ENCODE measurements at regions not wholly inside any gene's neighbourhood (a gene's known extent, or its start where the extent isn't known, plus 50 kb on each side); places are given as distances from the start of the nearest gene placed in this dataset.

DNA sequence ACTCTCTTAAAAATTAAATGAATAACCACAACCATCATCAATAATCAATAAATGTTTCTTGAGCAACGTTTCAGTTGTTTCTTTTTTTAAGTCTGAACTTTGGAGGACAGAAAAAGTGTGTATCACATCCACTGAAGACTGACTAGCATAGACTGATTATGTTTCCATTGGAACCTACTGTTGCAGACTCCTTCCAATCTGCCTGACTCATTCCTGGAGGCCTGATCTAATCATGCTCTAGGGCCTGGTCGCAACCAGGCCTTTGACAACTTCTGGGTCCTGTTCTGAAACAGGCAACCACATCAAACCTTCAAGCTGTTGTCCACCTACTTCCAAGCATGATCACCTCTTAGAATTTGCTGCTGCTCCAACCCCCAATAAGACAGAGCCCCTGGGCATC lies 109.2 kb upstream of the NUDT7 start:
- no peak overlapping the region for H2AK5ac ChIP-seq (ENCODE audit: low read length)
- no peaks in the 10 kb centered on the region for H3K27me3 ChIP-seq (ENCODE audit: insufficient read depth, low read length)
- no peak overlapping the region for H3K4me2 ChIP-seq (ENCODE audit: low read length)
- H4K8ac ChIP-seq (ENCODE audit: low read depth, low read length), result no peak overlapping the region
- no peak overlapping the region for H3K18ac ChIP-seq (ENCODE audit: low read length)
- H3K14ac ChIP-seq (ENCODE audit: low read length), result no peak overlapping the region
- H3K9ac ChIP-seq (ENCODE audit: low read length), result no peak overlapping the region
- H3K23ac ChIP-seq (ENCODE audit: low read length), result no peak overlapping the region
- H3K4me1 ChIP-seq (ENCODE audit: control insufficient read depth in 1 of 2, insufficient read depth in 2 of 2, low read length in 2 of 2), result peaks cover 2 to 4% of the 10 kb centered on the region in 2 experiments
- no peak overlapping the region for H3K4ac ChIP-seq (ENCODE audit: low read depth, low read length)
- no peak overlapping the region for H2BK12ac ChIP-seq (ENCODE audit: low read length)
- DNase-seq, result peak in 1 of 2 donors; percentile 47
- H2BK120ac ChIP-seq (ENCODE audit: insufficient read depth, low read length, poor library complexity), result no peak overlapping the region
- no peaks in the 10 kb centered on the region for H3K9me3 ChIP-seq (ENCODE audit: insufficient read depth, low read depth, low read length)
- H2BK5ac ChIP-seq (ENCODE audit: low read depth, low read length, poor library complexity), result no peak overlapping the region
- no CpG with 5 or more reads among the region's 2 CpGs for WGBS (ENCODE audit: extremely low coverage, insufficient coverage, insufficient read length)
- H3K79me1 ChIP-seq (ENCODE audit: low read length), result no peaks in the 10 kb centered on the region
- H3K4me3 ChIP-seq (ENCODE audit: low read depth, low read length), result no peak overlapping the region
- H4K91ac ChIP-seq (ENCODE audit: low read depth, low read length), result no peak overlapping the region
- no peak overlapping the region for H3K27ac ChIP-seq (ENCODE audit: low read depth, low read length)
- H4K12ac ChIP-seq (ENCODE audit: low read depth, low read length), result no peak overlapping the region
- no peaks in the 10 kb centered on the region for H3K36me3 ChIP-seq (ENCODE audit: control insufficient read depth in 1 of 2, insufficient read depth in 2 of 2, low read length in 2 of 2)
- no peaks in the 10 kb centered on the region for H3K79me2 ChIP-seq (ENCODE audit: control insufficient read depth, insufficient read depth, low read length, poor library complexity)
- H2AFZ ChIP-seq (ENCODE audit: insufficient read depth, low read length, poor library complexity), result no peak overlapping the region

DNA sequence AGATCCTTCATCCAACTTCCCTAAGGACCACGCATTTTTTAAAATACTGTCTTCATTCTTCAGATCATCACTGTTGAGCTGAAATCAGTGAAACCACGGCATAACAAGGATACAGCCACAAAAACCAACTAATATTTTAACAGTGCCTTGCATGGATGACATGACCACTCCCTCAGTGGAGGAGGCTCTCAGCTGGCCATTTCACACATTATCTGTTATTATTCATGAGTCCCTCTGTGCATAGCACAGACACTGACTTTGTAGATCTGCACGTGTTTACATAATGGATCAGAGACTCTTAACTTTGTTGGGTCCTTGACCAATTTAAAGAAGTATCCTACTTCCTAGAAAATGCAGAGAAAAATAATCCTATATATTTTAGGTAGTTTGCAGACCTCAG lies 104.8 kb upstream of the NUDT7 start:
- no CpG with 5 or more reads among the region's 3 CpGs for WGBS (ENCODE audit: extremely low coverage, insufficient coverage, insufficient read length)

DNA sequence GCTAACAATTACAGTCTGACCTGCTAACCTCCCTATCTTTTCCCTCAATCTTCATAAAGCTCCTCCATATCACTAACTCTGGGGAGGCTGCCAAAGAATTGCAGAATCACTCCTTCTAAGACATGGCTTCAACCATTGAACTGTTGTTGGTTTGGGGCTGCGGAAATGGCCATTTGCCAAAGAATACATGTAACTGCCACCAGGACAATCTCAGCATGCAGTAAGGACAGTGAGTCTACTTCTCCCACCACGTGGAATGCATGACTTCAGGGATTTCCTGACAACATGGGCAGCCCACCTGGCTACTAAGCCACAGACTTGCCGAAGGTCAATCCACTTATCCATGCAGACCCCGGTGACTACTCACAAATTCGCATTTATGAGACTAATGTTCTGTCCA lies 104.3 kb upstream of the NUDT7 start:
- no peak overlapping the region for H2AFZ ChIP-seq (ENCODE audit: insufficient read depth, low read length, poor library complexity)
- DNase-seq, result no peak
- H3K14ac ChIP-seq (ENCODE audit: low read length), result no peak overlapping the region
- no peak overlapping the region for H4K8ac ChIP-seq (ENCODE audit: low read depth, low read length)
- no peak overlapping the region for H3K27ac ChIP-seq (ENCODE audit: low read depth, low read length)
- H3K79me2 ChIP-seq (ENCODE audit: control insufficient read depth, insufficient read depth, low read length, poor library complexity), result no peaks in the 10 kb centered on the region
- no peak overlapping the region for H3K9ac ChIP-seq (ENCODE audit: low read length)
- no peak overlapping the region for H3K4ac ChIP-seq (ENCODE audit: low read depth, low read length)
- no peak overlapping the region for H2BK120ac ChIP-seq (ENCODE audit: insufficient read depth, low read length, poor library complexity)
- no CpG with 5 or more reads among the region's 5 CpGs for WGBS (ENCODE audit: extremely low coverage, insufficient coverage, insufficient read length)
- no peak overlapping the region for H2BK12ac ChIP-seq (ENCODE audit: low read length)
- no peak overlapping the region for H4K12ac ChIP-seq (ENCODE audit: low read depth, low read length)
- H2BK5ac ChIP-seq (ENCODE audit: low read depth, low read length, poor library complexity), result no peak overlapping the region
- H3K79me1 ChIP-seq (ENCODE audit: low read length), result no peaks in the 10 kb centered on the region
- no peaks in the 10 kb centered on the region for H3K27me3 ChIP-seq (ENCODE audit: insufficient read depth, low read length)
- H2AK5ac ChIP-seq (ENCODE audit: low read length), result no peak overlapping the region
- H3K36me3 ChIP-seq (ENCODE audit: control insufficient read depth in 1 of 2, insufficient read depth in 2 of 2, low read length in 2 of 2), result no peaks in the 10 kb centered on the region
- H3K4me2 ChIP-seq (ENCODE audit: low read length), result no peak overlapping the region
- H3K9me3 ChIP-seq (ENCODE audit: insufficient read depth, low read depth, low read length), result no peaks in the 10 kb centered on the region
- no peak overlapping the region for H3K23ac ChIP-seq (ENCODE audit: low read length)
- H4K91ac ChIP-seq (ENCODE audit: low read depth, low read length), result no peak overlapping the region
- no peak overlapping the region for H3K4me3 ChIP-seq (ENCODE audit: low read depth, low read length)
- H3K4me1 ChIP-seq (ENCODE audit: control insufficient read depth in 1 of 2, insufficient read depth in 2 of 2, low read length in 2 of 2), result peaks cover 2 to 4% of the 10 kb centered on the region in 2 experiments
- no peak overlapping the region for H3K18ac ChIP-seq (ENCODE audit: low read length)

More for the DNA sequence above, 104.8 kb upstream of the NUDT7 start:
- Histone ChIP-seq H3K79me1 (ENCODE audit: low read length) (no peaks in the 10 kb centered on the region), H4K12ac (ENCODE audit: low read depth, low read length) (no peak overlapping the region), H3K14ac (ENCODE audit: low read length) (no peak overlapping the region), H3K4me3 (ENCODE audit: low read depth, low read length) (no peak overlapping the region), H3K79me2 (ENCODE audit: control insufficient read depth, insufficient read depth, low read length, poor library complexity) (no peaks in the 10 kb centered on the region), H2BK5ac (ENCODE audit: low read depth, low read length, poor library complexity) (no peak overlapping the region), H3K36me3 (ENCODE audit: control insufficient read depth in 1 of 2, insufficient read depth in 2 of 2, low read length in 2 of 2) (no peaks in the 10 kb centered on the region), H4K8ac (ENCODE audit: low read depth, low read length) (no peak overlapping the region), H3K4me1 (ENCODE audit: control insufficient read depth in 1 of 2, insufficient read depth in 2 of 2, low read length in 2 of 2) (peaks cover 2 to 4% of the 10 kb centered on the region in 2 experiments), H3K9me3 (ENCODE audit: insufficient read depth, low read depth, low read length) (no peaks in the 10 kb centered on the region), H3K23ac (ENCODE audit: low read length) (no peak overlapping the region), H3K18ac (ENCODE audit: low read length) (no peak overlapping the region), H2AK5ac (ENCODE audit: low read length) (no peak overlapping the region), H3K4ac (ENCODE audit: low read depth, low read length) (no peak overlapping the region), H3K9ac (ENCODE audit: low read length) (no peak overlapping the region), H3K27ac (ENCODE audit: low read depth, low read length) (no peak overlapping the region), H4K91ac (ENCODE audit: low read depth, low read length) (no peak overlapping the region), H2BK12ac (ENCODE audit: low read length) (no peak overlapping the region), H2BK120ac (ENCODE audit: insufficient read depth, low read length, poor library complexity) (no peak overlapping the region), H3K27me3 (ENCODE audit: insufficient read depth, low read length) (no peaks in the 10 kb centered on the region), H2AFZ (ENCODE audit: insufficient read depth, low read length, poor library complexity) (no peak overlapping the region), H3K4me2 (ENCODE audit: low read length) (no peak overlapping the region)
- DNase-seq, result no peak

DNA sequence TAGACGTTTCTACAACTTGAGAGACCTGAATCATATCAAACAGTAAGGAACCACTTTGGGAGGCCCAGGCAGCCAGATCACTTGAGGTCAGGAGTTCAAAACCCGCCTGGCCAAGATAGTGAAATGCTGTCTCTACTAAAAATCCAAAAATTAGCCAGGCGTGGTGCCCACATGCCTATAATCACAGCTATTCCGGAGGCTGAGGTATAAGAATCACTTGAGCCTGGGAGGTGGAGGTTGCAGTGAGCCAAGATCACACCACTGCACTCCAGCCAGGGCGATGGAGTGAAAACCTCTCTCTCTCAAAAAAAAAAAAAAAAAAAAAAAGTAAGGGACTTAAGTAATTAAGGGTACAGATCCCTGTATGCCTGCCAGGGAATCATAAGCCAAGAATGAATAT lies 103.4 kb upstream of the NUDT7 start:
- Histone ChIP-seq H3K9ac (ENCODE audit: low read length) (no peak overlapping the region), H2BK5ac (ENCODE audit: low read depth, low read length, poor library complexity) (no peak overlapping the region), H3K79me1 (ENCODE audit: low read length) (no peaks in the 10 kb centered on the region), H3K4ac (ENCODE audit: low read depth, low read length) (no peak overlapping the region), H2AK5ac (ENCODE audit: low read length) (no peak overlapping the region), H3K27me3 (ENCODE audit: insufficient read depth, low read length) (no peaks in the 10 kb centered on the region), H3K79me2 (ENCODE audit: control insufficient read depth, insufficient read depth, low read length, poor library complexity) (no peaks in the 10 kb centered on the region), H2BK120ac (ENCODE audit: insufficient read depth, low read length, poor library complexity) (no peak overlapping the region), H3K9me3 (ENCODE audit: insufficient read depth, low read depth, low read length) (no peaks in the 10 kb centered on the region), H2AFZ (ENCODE audit: insufficient read depth, low read length, poor library complexity) (no peak overlapping the region), H3K36me3 (ENCODE audit: control insufficient read depth in 1 of 2, insufficient read depth in 2 of 2, low read length in 2 of 2) (no peaks in the 10 kb centered on the region), H3K18ac (ENCODE audit: low read length) (no peak overlapping the region), H3K4me1 (ENCODE audit: control insufficient read depth in 1 of 2, insufficient read depth in 2 of 2, low read length in 2 of 2) (no peaks in the 10 kb centered on the region), H3K14ac (ENCODE audit: low read length) (no peak overlapping the region), H2BK12ac (ENCODE audit: low read length) (no peak overlapping the region), H3K27ac (ENCODE audit: low read depth, low read length) (no peak overlapping the region), H3K23ac (ENCODE audit: low read length) (no peak overlapping the region), H4K12ac (ENCODE audit: low read depth, low read length) (no peak overlapping the region), H4K91ac (ENCODE audit: low read depth, low read length) (no peak overlapping the region), H4K8ac (ENCODE audit: low read depth, low read length) (no peak overlapping the region), H3K4me3 (ENCODE audit: low read depth, low read length) (no peak overlapping the region), H3K4me2 (ENCODE audit: low read length) (no peak overlapping the region)
- no CpG with 5 or more reads among the region's 5 CpGs for WGBS (ENCODE audit: extremely low coverage, insufficient coverage, insufficient read length)
- no peak for DNase-seq
